ENCODE measurements at regions not wholly inside any gene's neighbourhood (a gene's known extent, or its start where the extent isn't known, plus 50 kb on each side); places are given as distances from the start of the nearest gene placed in this dataset.

GRCh38 chr17:77455891-77456260, 315.1 kb downstream of the SEC14L1 start:
- no peak for TF ChIP-seq CTCF (IDR thresholded peaks at IDR 0.05; ENCODE audit: low read depth, low read length)
- DNase-seq (ENCODE audit: extremely low read depth, low read depth): no peak

GRCh38 chr17:77456271-77456950, 315.6 kb downstream of the SEC14L1 start:
- TF ChIP-seq CTCF (IDR thresholded peaks at IDR 0.05; ENCODE audit: low read depth, low read length): no peak
- DNase-seq (ENCODE audit: extremely low read depth, low read depth): no peak

- DNase-seq (ENCODE audit: extremely low read depth, low read depth): no peak
- TF ChIP-seq CTCF (IDR thresholded peaks at IDR 0.05; ENCODE audit: low read depth, low read length): no peak
These were observed 316.3 kb downstream of the SEC14L1 start for GRCh38 chr17:77456951-77457548.

GRCh38 chr17:77457572-77458201, 316.9 kb downstream of the SEC14L1 start:
- TF ChIP-seq CTCF (IDR thresholded peaks at IDR 0.05; ENCODE audit: low read depth, low read length): no peak
- DNase-seq (ENCODE audit: extremely low read depth, low read depth): no peak

GRCh38 chr17:77458202-77459017, 317.6 kb downstream of the SEC14L1 start:
- no peak for TF ChIP-seq CTCF (IDR thresholded peaks at IDR 0.05; ENCODE audit: low read depth, low read length)

GRCh38 chr17:77459018-77459755, 318.4 kb downstream of the SEC14L1 start:
- TF ChIP-seq CTCF (IDR thresholded peaks at IDR 0.05; ENCODE audit: low read depth, low read length): no peak
- DNase-seq (ENCODE audit: extremely low read depth, low read depth): no peak

More at GRCh38 chr17:77458202-77459017, 317.6 kb downstream of the SEC14L1 start:
- no peak for DNase-seq (ENCODE audit: extremely low read depth, low read depth)

All from AG09319 (cell line).